ENCODE measurements at regions not wholly inside any gene's neighbourhood (a gene's known extent, or its start where the extent isn't known, plus 50 kb on each side); places are given as distances from the start of the nearest gene placed in this dataset.

GRCh38 chr3:28019740-28020139 is 221.7 kb upstream of the CMC1 start:
- Histone ChIP-seq H3K27ac (ENCODE audit: low read depth, low read length) (no peak overlapping the region), H3K36me3 (ENCODE audit: control insufficient read depth in 3 of 3, insufficient read depth in 3 of 3, low read length in 3 of 3) (no peaks in the 10 kb centered on the region), H3K9me3 (ENCODE audit: control insufficient read depth in 3 of 3, low read length in 3 of 3) (no peaks in the 10 kb centered on the region), H3K4me1 (ENCODE audit: control insufficient read depth in 3 of 3, insufficient read depth in 3 of 3, low read length in 3 of 3) (no peaks in the 10 kb centered on the region), H3K4me3 (ENCODE audit: low read length in 3 of 3) (no peak overlapping the region), H3K27me3 (ENCODE audit: control insufficient read depth in 3 of 3, insufficient read depth in 3 of 3, low read length in 3 of 3) (no peaks in the 10 kb centered on the region), H3K9ac (ENCODE audit: low read depth in 1 of 3, low read length in 3 of 3) (no peak overlapping the region)

- Histone ChIP-seq H3K27me3 (ENCODE audit: control insufficient read depth in 3 of 3, insufficient read depth in 3 of 3, low read length in 3 of 3) (no peaks in the 10 kb centered on the region), H3K4me3 (ENCODE audit: low read length in 3 of 3) (no peak overlapping the region), H3K9me3 (ENCODE audit: control insufficient read depth in 3 of 3, low read length in 3 of 3) (no peaks in the 10 kb centered on the region), H3K27ac (ENCODE audit: low read depth, low read length) (no peak overlapping the region), H3K4me1 (ENCODE audit: control insufficient read depth in 3 of 3, insufficient read depth in 3 of 3, low read length in 3 of 3) (no peaks in the 10 kb centered on the region), H3K36me3 (ENCODE audit: control insufficient read depth in 3 of 3, insufficient read depth in 3 of 3, low read length in 3 of 3) (no peaks in the 10 kb centered on the region), H3K9ac (ENCODE audit: low read depth in 1 of 3, low read length in 3 of 3) (no peak overlapping the region)
Measured at GRCh38 chr3:28022916-28023315, 218.5 kb upstream of the CMC1 start.

GRCh38 chr3:28028554-28028953 is 212.9 kb upstream of the CMC1 start:
- no peak overlapping the region for H3K9ac ChIP-seq (ENCODE audit: low read depth in 1 of 3, low read length in 3 of 3)
- H3K4me1 ChIP-seq (ENCODE audit: control insufficient read depth in 3 of 3, insufficient read depth in 3 of 3, low read length in 3 of 3) = no peaks in the 10 kb centered on the region
- H3K27ac ChIP-seq (ENCODE audit: low read depth, low read length) = no peak overlapping the region
- no peak overlapping the region for H3K4me3 ChIP-seq (ENCODE audit: low read length in 3 of 3)
- no peaks in the 10 kb centered on the region for H3K36me3 ChIP-seq (ENCODE audit: control insufficient read depth in 3 of 3, insufficient read depth in 3 of 3, low read length in 3 of 3)
- H3K9me3 ChIP-seq (ENCODE audit: control insufficient read depth in 3 of 3, low read length in 3 of 3) = no peaks in the 10 kb centered on the region
- H3K27me3 ChIP-seq (ENCODE audit: control insufficient read depth in 3 of 3, insufficient read depth in 3 of 3, low read length in 3 of 3) = no peaks in the 10 kb centered on the region

GRCh38 chr3:28033059-28033784 is 208.2 kb upstream of the CMC1 start:
- H3K9ac ChIP-seq (ENCODE audit: low read depth in 1 of 3, low read length in 3 of 3) = no peak overlapping the region
- no peaks in the 10 kb centered on the region for H3K9me3 ChIP-seq (ENCODE audit: control insufficient read depth in 3 of 3, low read length in 3 of 3)
- H3K27me3 ChIP-seq (ENCODE audit: control insufficient read depth in 3 of 3, insufficient read depth in 3 of 3, low read length in 3 of 3) = no peaks in the 10 kb centered on the region
- H3K36me3 ChIP-seq (ENCODE audit: control insufficient read depth in 3 of 3, insufficient read depth in 3 of 3, low read length in 3 of 3) = no peaks in the 10 kb centered on the region
- no peak overlapping the region for H3K27ac ChIP-seq (ENCODE audit: low read depth, low read length)
- no peaks in the 10 kb centered on the region for H3K4me1 ChIP-seq (ENCODE audit: control insufficient read depth in 3 of 3, insufficient read depth in 3 of 3, low read length in 3 of 3)
- peak overlapping the region in 1 of 3 donors; percentile 7 for H3K4me3 ChIP-seq (ENCODE audit: low read length in 3 of 3)

- Histone ChIP-seq H3K9me3 (ENCODE audit: control insufficient read depth in 3 of 3, low read length in 3 of 3) (no peaks in the 10 kb centered on the region), H3K27me3 (ENCODE audit: control insufficient read depth in 3 of 3, insufficient read depth in 3 of 3, low read length in 3 of 3) (no peaks in the 10 kb centered on the region), H3K4me1 (ENCODE audit: control insufficient read depth in 3 of 3, insufficient read depth in 3 of 3, low read length in 3 of 3) (no peaks in the 10 kb centered on the region), H3K27ac (ENCODE audit: low read depth, low read length) (no peak overlapping the region), H3K9ac (ENCODE audit: low read depth in 1 of 3, low read length in 3 of 3) (no peak overlapping the region), H3K36me3 (ENCODE audit: control insufficient read depth in 3 of 3, insufficient read depth in 3 of 3, low read length in 3 of 3) (no peaks in the 10 kb centered on the region), H3K4me3 (ENCODE audit: low read length in 3 of 3) (no peak overlapping the region)
Measured at GRCh38 chr3:28036599-28037575, 204.5 kb upstream of the CMC1 start.

GRCh38 chr3:28039234-28039633 is 202.2 kb upstream of the CMC1 start:
- Histone ChIP-seq H3K9ac (ENCODE audit: low read depth in 1 of 3, low read length in 3 of 3) (no peak overlapping the region), H3K4me3 (ENCODE audit: low read length in 3 of 3) (no peak overlapping the region), H3K4me1 (ENCODE audit: control insufficient read depth in 3 of 3, insufficient read depth in 3 of 3, low read length in 3 of 3) (no peaks in the 10 kb centered on the region), H3K9me3 (ENCODE audit: control insufficient read depth in 3 of 3, low read length in 3 of 3) (no peaks in the 10 kb centered on the region), H3K27ac (ENCODE audit: low read depth, low read length) (no peak overlapping the region), H3K36me3 (ENCODE audit: control insufficient read depth in 3 of 3, insufficient read depth in 3 of 3, low read length in 3 of 3) (no peaks in the 10 kb centered on the region), H3K27me3 (ENCODE audit: control insufficient read depth in 3 of 3, insufficient read depth in 3 of 3, low read length in 3 of 3) (no peaks in the 10 kb centered on the region)

GRCh38 chr3:28039829-28040228 is 201.6 kb upstream of the CMC1 start:
- no peak overlapping the region for H3K4me3 ChIP-seq (ENCODE audit: low read length in 3 of 3)
- no peaks in the 10 kb centered on the region for H3K9me3 ChIP-seq (ENCODE audit: control insufficient read depth in 3 of 3, low read length in 3 of 3)
- no peaks in the 10 kb centered on the region for H3K4me1 ChIP-seq (ENCODE audit: control insufficient read depth in 3 of 3, insufficient read depth in 3 of 3, low read length in 3 of 3)
- no peak overlapping the region for H3K27ac ChIP-seq (ENCODE audit: low read depth, low read length)
- H3K36me3 ChIP-seq (ENCODE audit: control insufficient read depth in 3 of 3, insufficient read depth in 3 of 3, low read length in 3 of 3) = no peaks in the 10 kb centered on the region
- H3K27me3 ChIP-seq (ENCODE audit: control insufficient read depth in 3 of 3, insufficient read depth in 3 of 3, low read length in 3 of 3) = no peaks in the 10 kb centered on the region
- H3K9ac ChIP-seq (ENCODE audit: low read depth in 1 of 3, low read length in 3 of 3) = no peak overlapping the region

GRCh38 chr3:28042095-28042635 is 199.3 kb upstream of the CMC1 start:
- Histone ChIP-seq H3K27ac (ENCODE audit: low read depth, low read length) (no peak overlapping the region), H3K9ac (ENCODE audit: low read depth in 1 of 3, low read length in 3 of 3) (no peak overlapping the region), H3K9me3 (ENCODE audit: control insufficient read depth in 3 of 3, low read length in 3 of 3) (no peaks in the 10 kb centered on the region), H3K36me3 (ENCODE audit: control insufficient read depth in 3 of 3, insufficient read depth in 3 of 3, low read length in 3 of 3) (no peaks in the 10 kb centered on the region), H3K4me3 (ENCODE audit: low read length in 3 of 3) (no peak overlapping the region), H3K4me1 (ENCODE audit: control insufficient read depth in 3 of 3, insufficient read depth in 3 of 3, low read length in 3 of 3) (no peaks in the 10 kb centered on the region), H3K27me3 (ENCODE audit: control insufficient read depth in 3 of 3, insufficient read depth in 3 of 3, low read length in 3 of 3) (no peaks in the 10 kb centered on the region)

GRCh38 chr3:28042707-28043106 is 198.7 kb upstream of the CMC1 start:
- Histone ChIP-seq H3K4me1 (ENCODE audit: control insufficient read depth in 3 of 3, insufficient read depth in 3 of 3, low read length in 3 of 3) (no peaks in the 10 kb centered on the region), H3K4me3 (ENCODE audit: low read length in 3 of 3) (no peak overlapping the region), H3K9ac (ENCODE audit: low read depth in 1 of 3, low read length in 3 of 3) (no peak overlapping the region), H3K36me3 (ENCODE audit: control insufficient read depth in 3 of 3, insufficient read depth in 3 of 3, low read length in 3 of 3) (no peaks in the 10 kb centered on the region), H3K27ac (ENCODE audit: low read depth, low read length) (no peak overlapping the region), H3K9me3 (ENCODE audit: control insufficient read depth in 3 of 3, low read length in 3 of 3) (no peaks in the 10 kb centered on the region), H3K27me3 (ENCODE audit: control insufficient read depth in 3 of 3, insufficient read depth in 3 of 3, low read length in 3 of 3) (no peaks in the 10 kb centered on the region)

- Histone ChIP-seq H3K9me3 (ENCODE audit: control insufficient read depth in 3 of 3, low read length in 3 of 3) (no peaks in the 10 kb centered on the region), H3K27me3 (ENCODE audit: control insufficient read depth in 3 of 3, insufficient read depth in 3 of 3, low read length in 3 of 3) (no peaks in the 10 kb centered on the region)
Measured at GRCh38 chr3:28050120-28050519, 191.3 kb upstream of the CMC1 start.

More at GRCh38 chr3:28050120-28050519, 191.3 kb upstream of the CMC1 start:
- no peak overlapping the region for H3K4me3 ChIP-seq (ENCODE audit: low read length in 3 of 3)
- no peaks in the 10 kb centered on the region for H3K4me1 ChIP-seq (ENCODE audit: control insufficient read depth in 3 of 3, insufficient read depth in 3 of 3, low read length in 3 of 3)
- no peaks in the 10 kb centered on the region for H3K36me3 ChIP-seq (ENCODE audit: control insufficient read depth in 3 of 3, insufficient read depth in 3 of 3, low read length in 3 of 3)
- no peak overlapping the region for H3K9ac ChIP-seq (ENCODE audit: low read depth in 1 of 3, low read length in 3 of 3)
- H3K27ac ChIP-seq (ENCODE audit: low read depth, low read length) = no peak overlapping the region
